GM19452 (cell line): ENCODE measurements at regions not wholly inside any gene's neighbourhood (a gene's known extent, or its start where the extent isn't known, plus 50 kb on each side); places are given as distances from the start of the nearest gene placed in this dataset.

Source experiments
- ATAC-seq: cut with Tn5 transposase; IDR thresholded peaks from one replicate; pipeline ENCODE4 v1.9.1; 2021; ENCODE audit not compliant: unreplicated experiment

- ATAC-seq = no peak
Measured at GRCh38 chr18:67301592-67301991, 214.9 kb downstream of the DSEL start.

DNA sequence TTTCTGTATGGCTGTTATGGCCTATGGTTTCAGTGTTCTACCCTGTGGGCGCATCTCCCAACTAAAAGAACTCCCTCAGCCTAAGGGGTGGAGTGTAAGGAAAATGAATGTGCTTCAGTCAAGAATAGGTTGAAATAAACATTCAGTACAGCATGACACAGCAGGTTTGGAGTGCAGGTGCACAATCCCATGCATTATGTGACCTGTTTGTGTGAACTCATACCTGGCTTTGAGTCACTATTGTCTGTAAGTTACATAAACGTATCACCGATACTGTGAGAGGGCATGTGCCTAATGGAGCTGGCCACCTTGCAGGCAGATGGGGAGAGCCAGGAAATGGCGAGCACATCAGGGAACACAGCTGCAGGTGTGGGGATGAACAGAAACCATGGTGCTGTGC, 216.0 kb downstream of the DSEL start:
- no peak for ATAC-seq

DNA sequence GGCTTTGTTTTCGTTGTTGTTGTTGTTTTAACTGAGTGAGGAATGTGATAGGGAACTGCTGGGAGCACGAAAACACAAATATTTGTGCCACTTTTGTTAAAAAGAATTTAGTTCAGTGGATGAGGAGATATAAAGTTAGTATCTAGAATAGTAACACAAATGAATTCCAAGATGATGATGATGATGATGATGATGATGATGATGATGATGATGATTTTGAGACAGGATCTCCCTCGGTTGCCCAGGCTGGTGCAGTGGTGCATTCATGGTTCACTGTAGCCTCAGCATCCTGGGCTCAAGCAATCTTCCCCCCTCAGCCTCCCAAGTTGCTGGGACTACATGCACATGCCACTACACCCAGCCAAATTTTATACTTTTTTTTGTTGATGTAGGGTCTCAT, 223.7 kb downstream of the DSEL start:
- ATAC-seq = no peak

DNA sequence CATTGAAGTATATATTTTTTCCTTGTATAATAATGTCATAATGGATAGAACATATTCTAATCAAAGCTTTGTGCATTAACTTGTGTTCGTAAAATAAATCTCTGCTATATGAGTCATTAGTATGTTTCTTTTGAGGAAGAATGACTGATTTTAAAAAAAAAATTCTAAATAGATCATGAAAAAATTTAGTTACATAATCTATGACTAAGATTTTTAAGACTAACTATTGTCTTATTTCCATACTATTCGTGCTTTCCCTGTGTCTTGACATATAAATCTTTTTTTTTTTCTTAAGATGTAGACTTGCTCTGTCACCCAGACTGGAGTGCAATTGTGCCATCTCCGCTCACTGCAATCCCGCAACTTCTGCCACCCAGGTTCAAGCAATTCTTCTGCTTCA, 226.1 kb downstream of the DSEL start:
- ATAC-seq = no peak

DNA sequence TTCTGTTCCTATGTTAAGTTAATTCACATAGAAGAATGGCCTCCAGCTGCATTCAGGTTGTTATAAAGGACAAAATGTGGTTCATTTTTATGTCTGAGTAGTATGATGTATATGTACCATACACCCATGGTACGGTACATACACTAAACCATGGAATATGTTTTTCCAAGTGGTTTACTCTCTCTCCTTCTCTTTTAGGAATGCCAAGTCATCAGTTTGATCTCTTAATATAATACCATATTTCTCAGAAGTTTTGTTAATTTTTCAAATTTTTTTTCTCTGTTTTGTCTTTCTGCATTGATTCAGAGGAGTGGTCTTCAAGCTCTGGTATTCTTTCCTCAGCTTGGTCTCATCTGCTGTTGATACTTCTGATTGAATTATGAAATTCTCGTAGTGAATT, 230.9 kb downstream of the DSEL start:
- ATAC-seq = no peak

DNA sequence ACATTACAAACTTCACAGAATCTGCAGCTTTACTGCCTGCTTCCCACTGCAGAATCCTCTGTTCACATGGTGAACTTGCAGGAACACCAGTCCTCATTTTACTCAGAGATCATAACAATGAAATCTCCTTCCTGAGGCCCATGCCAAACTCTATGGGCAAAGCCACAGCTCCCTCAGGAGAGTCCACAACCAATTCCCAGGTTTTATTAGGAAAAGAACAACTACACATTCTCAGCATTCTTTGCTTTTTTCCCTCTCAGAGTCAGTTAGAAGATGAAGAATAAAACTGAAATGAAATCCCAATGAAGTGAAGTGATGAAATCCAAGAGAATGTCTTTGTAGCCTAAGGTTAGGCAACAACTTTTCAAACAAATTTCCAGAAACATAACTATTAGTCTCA, 233.7 kb downstream of the DSEL start:
- ATAC-seq = no peak

DNA sequence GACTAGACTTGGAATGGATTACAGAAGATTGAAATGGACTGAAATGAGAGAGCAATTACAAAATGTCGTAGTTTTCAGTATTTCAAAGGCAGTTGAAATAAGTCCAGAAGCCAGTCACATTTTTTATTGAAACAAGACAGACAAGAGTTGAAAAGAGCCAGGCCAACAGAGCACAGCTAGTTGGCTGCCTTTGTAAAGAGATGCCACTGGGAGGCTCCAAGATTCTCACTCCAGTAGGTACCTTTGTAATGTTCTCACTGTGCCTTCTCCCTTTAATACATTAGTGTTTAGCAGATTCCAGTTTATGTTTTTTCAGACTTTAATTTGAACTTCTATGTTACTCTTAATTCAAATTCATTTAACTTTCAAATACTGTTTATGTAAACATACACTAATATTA, 234.8 kb downstream of the DSEL start:
- no peak for ATAC-seq

GRCh38 chr18:67280486-67281242, 235.9 kb downstream of the DSEL start:
- ATAC-seq = no peak

GRCh38 chr18:67279988-67280387, 236.5 kb downstream of the DSEL start:
- no peak for ATAC-seq

- no peak for ATAC-seq
Measured at GRCh38 chr18:67278984-67279383, 237.5 kb downstream of the DSEL start.

DNA sequence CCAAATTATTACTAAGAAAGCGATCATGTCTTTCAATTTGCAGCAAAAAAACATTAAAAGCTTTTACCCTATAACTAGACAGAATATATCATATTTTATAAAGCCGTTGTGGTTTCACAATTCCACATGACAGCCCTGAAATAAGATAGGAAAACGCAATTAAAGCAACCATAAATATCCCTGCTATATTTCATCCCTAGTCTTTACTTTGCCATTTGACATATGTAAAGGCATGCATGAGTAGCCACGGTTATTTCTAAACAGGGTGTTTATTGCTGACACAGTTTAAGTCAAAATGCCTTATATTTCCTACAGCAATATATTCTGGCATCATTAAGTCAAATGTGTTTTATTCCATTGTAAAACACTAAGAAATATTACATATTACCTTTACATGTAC, 239.9 kb downstream of the DSEL start:
- ATAC-seq = no peak

DNA sequence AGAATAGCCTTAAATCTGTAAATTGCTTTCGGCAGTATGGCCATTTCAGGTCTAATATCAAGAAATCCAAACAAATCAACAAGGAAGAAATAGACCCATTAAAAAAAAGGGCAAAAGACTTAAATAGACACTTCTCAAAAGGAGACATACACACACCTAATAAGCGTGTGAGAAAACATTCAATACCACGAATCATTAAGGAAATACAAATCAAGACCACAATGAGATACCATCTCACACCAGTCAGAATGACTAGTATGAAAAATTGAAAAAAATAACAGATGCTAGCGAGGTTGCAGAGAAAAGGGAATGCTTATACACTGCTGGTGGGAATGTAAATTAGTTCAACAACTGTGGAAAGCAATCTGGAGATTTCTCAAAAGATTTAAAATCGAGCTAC, 243.2 kb downstream of the DSEL start:
- ATAC-seq = no peak

GRCh38 chr18:67269206-67269605, 247.3 kb downstream of the DSEL start:
- no peak for ATAC-seq

GRCh38 chr18:67268530-67268929, 248.0 kb downstream of the DSEL start:
- ATAC-seq = no peak

DNA sequence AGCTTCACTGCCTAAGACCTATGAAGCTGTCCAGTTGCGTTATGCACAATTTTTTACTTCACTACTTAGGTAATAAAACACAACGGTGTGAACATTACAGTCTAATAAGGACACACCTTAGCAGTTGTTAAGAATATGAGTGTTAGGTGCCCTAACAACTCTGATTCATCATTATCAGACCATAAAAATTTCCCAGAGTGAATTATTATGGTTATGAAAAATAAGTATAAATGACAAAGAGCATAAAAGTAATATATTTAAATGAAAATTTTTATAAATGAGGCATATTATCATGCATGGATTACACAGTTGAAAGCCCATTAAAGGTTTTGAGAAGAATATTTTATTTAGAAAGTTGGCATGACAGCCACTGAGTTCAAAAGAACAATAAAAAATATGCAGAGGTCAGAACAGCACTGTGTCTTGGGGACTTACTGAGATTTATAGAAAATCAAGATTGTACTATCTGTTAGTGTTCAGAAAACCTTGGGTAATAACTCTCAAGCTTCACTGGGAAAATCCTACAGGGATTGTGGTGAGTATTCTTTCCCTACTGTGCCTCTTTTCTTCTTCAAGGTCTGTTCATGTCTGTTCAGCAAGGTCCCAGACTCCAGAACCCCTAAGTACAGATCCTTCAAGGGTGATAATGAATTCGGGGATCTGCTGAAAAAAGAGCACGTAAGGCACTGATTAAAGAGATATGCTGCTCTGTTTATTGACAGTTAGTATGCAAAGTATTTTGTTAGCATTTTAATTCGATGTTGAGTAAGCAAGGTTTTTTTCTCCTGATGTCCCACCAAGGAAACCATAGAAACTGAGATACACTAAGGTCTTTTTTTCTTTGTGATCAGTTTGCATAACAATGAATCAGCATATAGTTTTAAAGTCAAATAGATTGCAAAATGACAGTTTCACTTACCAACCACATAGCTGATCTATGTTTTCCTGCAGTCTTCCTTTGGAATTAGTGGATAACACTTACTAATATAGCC, 250.0 kb downstream of the DSEL start:
- ATAC-seq = no peak

GRCh38 chr18:67265464-67266245, 250.9 kb downstream of the DSEL start:
- ATAC-seq = no peak

- ATAC-seq = no peak
Measured at GRCh38 chr18:67261931-67262552, 254.5 kb downstream of the DSEL start.

DNA sequence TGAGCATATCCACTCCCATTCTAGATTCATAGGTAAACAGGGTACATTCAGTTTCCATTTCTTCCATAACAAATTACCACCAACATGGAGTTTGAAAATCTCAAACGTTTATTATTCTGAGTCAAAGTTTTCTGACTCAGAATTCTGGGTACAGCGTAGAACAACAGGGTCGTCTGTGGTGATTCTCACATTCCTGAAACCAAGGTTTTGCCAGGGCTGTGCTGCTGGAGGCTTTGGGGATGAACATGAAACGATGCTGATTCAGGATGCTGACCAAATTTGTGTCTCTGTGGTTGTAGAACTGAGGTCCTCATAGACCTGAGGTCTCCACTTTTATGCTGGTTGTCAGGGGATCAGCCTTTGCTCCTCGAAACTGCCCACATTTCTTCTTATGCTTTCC, 255.7 kb downstream of the DSEL start:
- ATAC-seq = no peak

DNA sequence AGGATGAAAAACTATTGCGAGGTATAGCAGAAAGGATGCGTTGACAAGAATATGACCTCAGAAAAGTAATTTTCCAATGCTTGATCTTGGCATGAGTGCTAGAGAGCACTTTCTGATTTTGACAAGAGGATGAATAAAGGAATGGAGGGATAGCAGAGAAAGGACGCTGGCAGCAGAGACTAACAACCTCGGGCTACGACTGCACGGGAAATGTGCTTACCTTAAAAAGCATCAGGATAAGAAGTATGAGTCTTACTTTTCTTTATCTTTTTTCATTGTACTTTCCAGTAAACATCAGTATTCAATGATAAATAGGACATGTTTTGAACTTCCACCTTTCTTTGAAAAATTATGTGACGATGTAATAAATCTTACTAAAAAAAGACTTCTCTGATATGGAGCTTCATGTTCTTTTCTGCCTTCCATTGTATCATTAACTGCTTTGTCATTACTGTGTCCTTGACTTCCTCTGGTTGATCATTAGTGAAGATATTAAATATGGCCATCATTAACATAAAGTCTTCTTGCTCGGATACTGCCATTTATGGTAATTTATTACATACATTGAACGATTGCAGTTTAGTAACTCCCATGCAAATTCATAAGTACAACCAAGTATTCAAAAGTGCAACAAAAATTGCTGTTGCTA, 265.6 kb downstream of the DSEL start:
- no peak for ATAC-seq

GRCh38 chr18:67243799-67244587, 272.5 kb downstream of the DSEL start:
- peak; percentile 54 for ATAC-seq
